OCI-M1 (cell line): ENCODE measurements at regions not wholly inside any gene's neighbourhood (a gene's known extent, or its start where the extent isn't known, plus 50 kb on each side); places are given as distances from the start of the nearest gene placed in this dataset.

Experiments used
- DNase-seq: peaks from one replicate; lab custom pipeline; 2025; lab: John Stamatoyannopoulos, UW

- no peak for DNase-seq
Observed at GRCh38 chr5:67575087-67575486, 378.5 kb upstream of the CD180 start.

GRCh38 chr5:67561151-67561932 lies 364.7 kb upstream of the CD180 start:
- no peak for DNase-seq

- no peak for DNase-seq
Observed at GRCh38 chr5:67552773-67553172, 356.2 kb upstream of the CD180 start.

- DNase-seq, result no peak
Observed at GRCh38 chr5:67549947-67550346, 353.3 kb upstream of the CD180 start.

- DNase-seq, result no peak
Observed at GRCh38 chr5:67549296-67549618, 352.7 kb upstream of the CD180 start.

GRCh38 chr5:67548520-67549295 lies 352.1 kb upstream of the CD180 start:
- peak; percentile 53 for DNase-seq

GRCh38 chr5:67547682-67548081 lies 351.1 kb upstream of the CD180 start:
- no peak for DNase-seq

- DNase-seq, result peak; percentile 57
Observed at GRCh38 chr5:67544942-67545341, 348.3 kb upstream of the CD180 start.

GRCh38 chr5:67543720-67544270 lies 347.2 kb upstream of the CD180 start:
- DNase-seq, result no peak

GRCh38 chr5:67542479-67542878 lies 345.9 kb upstream of the CD180 start:
- DNase-seq, result peak; percentile 44

GRCh38 chr5:67541875-67542274 lies 345.3 kb upstream of the CD180 start:
- DNase-seq, result no peak

GRCh38 chr5:67538855-67539506 lies 342.4 kb upstream of the CD180 start:
- DNase-seq, result no peak

GRCh38 chr5:67537439-67538148 lies 341.0 kb upstream of the CD180 start:
- DNase-seq, result peak; percentile 69

- DNase-seq, result peak; percentile 67
Observed at GRCh38 chr5:67536866-67537265, 340.3 kb upstream of the CD180 start.

GRCh38 chr5:67530609-67531255 lies 334.1 kb upstream of the CD180 start:
- no peak for DNase-seq

GRCh38 chr5:67528953-67529352 lies 332.4 kb upstream of the CD180 start:
- DNase-seq, result no peak

- DNase-seq, result no peak
Observed at GRCh38 chr5:67526793-67527192, 330.2 kb upstream of the CD180 start.

GRCh38 chr5:67520161-67520908 lies 323.7 kb upstream of the CD180 start:
- DNase-seq, result no peak

GRCh38 chr5:67518227-67518626 lies 321.6 kb upstream of the CD180 start:
- no peak for DNase-seq

GRCh38 chr5:67516948-67517565 lies 320.5 kb upstream of the CD180 start:
- no peak for DNase-seq
